IPS DF 19.7 (cell line): ENCODE measurements at regions not wholly inside any gene's neighbourhood (a gene's known extent, or its start where the extent isn't known, plus 50 kb on each side); places are given as distances from the start of the nearest gene placed in this dataset.
A peak's percentile ranks its signal among the peaks of the same experiment; 100 is the strongest.

Experiments used
- DNase-seq: peaks from one replicate; pipeline ENCODE4 v3.0.0-alpha.2; 2013; ENCODE audit warnings: low read depth, low spot score

- no peak for DNase-seq
These were observed 148.0 kb downstream of the PDHA2 start for GRCh38 chr4:95987851-95988250.

DNA sequence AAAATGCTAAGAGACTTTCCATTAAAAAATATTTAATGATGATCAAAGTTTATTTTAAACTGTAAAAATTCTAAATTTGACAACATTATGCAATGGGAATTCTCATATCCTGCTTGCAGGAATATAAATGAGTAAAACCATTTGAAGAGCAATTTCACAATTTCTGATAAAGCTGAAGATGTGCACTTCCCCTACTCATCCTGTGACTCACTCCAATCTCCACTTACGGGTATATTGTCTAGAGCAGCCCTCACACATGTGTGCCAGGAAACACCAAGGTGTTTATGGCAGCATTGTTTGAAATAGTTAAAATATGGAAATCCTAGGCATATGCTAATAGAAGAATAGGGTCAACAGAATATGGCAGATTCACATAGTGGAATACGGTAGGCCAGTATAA is 158.4 kb downstream of the PDHA2 start:
- DNase-seq: no peak

DNA sequence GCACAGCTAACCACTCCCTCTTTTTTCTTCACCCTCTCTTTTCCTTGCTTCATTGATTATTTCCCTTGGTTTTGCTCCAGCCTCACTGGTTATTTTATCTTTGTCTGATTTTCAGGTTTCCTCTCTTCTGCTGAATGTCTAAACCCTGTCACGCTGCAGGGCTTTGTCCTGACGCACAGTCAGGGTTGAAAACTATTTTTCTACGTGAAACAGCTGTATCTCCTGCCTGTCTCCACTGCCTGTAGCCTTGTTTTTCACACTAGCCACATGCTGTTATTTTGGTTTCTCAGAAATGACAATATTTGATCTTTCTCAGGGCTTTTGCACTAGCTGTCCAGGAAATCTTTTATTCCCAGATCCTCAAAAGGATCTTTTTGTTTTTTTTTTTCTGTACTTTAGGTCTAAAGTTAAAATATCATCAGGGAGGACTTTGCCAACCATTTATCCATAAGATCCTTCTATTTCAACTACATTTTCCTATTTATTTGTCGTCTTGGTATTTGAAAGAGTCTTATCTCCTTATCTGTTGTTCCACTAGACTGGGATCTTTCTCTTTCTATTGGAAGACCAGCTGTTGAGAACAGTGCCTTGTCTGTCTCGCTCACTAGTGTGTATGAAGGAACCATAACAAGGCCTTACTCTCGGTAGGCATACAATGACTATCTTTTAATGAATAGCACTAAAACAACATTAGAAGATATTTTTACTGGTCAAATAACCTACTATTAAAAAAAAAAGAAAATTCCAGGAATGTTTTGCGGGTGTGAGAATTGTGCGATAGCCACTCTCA is 164.3 kb downstream of the PDHA2 start:
- no peak for DNase-seq

- no peak for DNase-seq
These were observed 169.7 kb downstream of the PDHA2 start for GRCh38 chr4:96009427-96010119.

DNA sequence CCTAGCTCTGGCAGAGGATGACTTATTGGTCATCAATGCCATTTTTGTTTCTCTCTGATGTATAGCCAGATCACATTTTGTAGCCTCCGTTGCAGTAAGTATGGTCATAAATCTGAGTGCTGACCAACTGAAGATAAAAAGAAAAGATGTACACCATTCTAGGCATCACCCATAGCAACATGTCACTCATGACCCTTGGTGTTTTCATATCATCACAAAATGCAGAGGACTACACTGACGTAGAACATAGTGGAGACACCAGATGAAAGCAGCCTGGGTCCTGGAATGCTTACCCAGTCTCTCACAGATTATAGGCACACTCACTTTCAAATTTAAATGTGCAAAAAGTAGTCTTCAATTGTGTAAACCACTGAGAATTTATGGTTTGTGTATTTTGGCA is 172.8 kb downstream of the PDHA2 start:
- no peak for DNase-seq

GRCh38 chr4:96016634-96017299 is 176.9 kb downstream of the PDHA2 start:
- no peak for DNase-seq

GRCh38 chr4:96025011-96025410 is 185.1 kb downstream of the PDHA2 start:
- no peak for DNase-seq

DNA sequence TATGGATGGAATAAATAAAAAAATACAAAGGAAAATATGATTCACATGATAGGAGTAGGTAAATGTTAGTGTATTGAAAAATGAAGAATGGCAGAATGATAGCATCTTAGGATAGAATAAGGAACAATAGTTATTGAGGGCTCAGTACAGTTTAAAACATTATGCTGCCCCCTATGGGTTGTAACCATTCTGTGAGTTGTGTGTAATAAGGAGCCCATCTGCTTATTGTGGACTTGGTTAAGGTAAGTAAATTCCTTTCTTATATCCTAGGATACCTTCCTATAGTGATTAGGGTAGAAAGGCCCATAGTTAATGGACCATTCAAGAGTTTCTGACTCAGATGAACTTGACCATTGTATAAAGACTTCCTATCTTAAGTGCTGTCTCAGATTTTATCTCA is 195.8 kb downstream of the PDHA2 start:
- DNase-seq: peak; percentile 7

- no peak for DNase-seq
These were observed 196.9 kb downstream of the PDHA2 start for GRCh38 chr4:96036781-96037180.

DNA sequence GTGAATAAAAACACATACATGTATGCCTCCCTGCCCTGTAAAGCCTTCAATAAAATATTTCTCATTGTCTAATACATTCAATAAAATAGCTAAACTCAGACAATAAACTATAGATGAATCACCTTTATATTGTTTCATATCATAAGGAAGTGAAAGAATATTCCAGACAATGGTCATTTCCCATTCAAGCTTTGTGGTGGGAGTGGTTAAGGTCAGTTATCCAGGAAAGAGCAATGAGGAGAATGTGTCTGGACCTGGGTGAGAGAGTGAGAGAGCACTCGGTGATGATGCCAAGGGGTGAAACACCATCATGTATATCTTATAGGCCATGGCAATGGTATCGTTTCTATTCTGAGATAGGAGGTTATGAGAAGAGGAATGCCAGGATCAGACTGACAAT is 197.8 kb downstream of the PDHA2 start:
- no peak for DNase-seq

- no peak for DNase-seq
These were observed 199.3 kb downstream of the PDHA2 start for GRCh38 chr4:96039217-96039616.

DNA sequence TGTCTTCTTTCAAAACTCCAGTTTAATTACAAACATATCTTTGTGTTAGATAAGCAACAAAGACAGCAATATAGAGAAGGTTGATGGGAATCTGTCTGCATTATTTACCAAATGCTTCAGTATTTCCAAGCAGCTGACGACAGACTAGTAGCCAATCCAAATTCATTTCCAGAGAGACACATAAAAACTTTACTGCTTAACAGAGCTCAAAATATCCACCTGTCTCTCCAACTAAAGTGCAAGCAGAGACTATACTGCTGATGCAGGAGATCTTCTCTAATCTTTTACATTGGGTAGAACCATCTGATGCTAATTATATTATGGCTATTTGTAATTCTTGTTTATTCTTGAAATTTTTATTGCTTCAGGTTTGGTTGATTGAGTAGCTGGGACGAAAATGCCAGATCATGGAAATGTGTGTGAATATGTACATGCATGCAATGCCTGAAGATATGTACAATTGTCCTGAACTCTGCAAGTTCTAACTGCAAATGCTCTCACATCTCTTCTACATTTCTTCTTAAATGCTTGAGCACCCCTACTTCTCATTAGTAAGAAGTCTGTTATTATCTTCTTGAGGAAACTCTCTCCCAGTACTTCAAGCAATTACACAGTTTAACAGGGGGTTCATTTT is 200.0 kb downstream of the PDHA2 start:
- no peak for DNase-seq

- DNase-seq: no peak
These were observed 205.1 kb downstream of the PDHA2 start for GRCh38 chr4:96044971-96045370.

- DNase-seq: no peak
These were observed 212.9 kb downstream of the PDHA2 start for GRCh38 chr4:96052827-96053226.

DNA sequence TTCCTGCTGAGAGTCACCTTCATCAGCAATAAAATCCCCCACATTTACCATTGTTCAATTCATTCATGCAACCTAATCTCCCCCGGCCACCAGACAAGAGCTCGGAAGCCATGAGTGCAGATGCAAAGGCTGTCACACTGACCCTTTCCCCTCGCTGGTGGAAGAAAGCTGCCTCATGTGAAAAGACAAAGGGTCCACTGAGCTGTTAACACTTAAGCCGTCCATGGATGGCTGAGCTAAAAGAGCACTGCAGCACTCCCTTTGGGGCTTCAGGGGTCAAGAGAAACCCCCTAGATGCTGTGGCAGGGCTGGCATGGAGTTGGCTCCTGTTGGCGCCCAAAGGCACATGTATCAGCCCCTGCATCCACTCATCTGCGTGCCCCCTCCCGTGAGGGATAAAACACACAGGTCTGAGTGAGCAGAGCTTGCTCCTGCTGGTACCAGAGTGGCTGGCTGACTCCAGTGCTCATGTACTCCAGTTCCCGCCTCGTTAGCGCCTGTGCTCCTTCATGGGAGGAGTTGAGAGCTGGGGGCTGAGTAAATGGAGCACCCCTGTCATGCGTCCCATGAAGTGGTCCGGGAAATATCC is 216.5 kb downstream of the PDHA2 start:
- DNase-seq: no peak

- no peak for DNase-seq
These were observed 223.7 kb downstream of the PDHA2 start for GRCh38 chr4:96063639-96064038.

GRCh38 chr4:96073461-96073860 is 233.6 kb downstream of the PDHA2 start:
- no peak for DNase-seq

DNA sequence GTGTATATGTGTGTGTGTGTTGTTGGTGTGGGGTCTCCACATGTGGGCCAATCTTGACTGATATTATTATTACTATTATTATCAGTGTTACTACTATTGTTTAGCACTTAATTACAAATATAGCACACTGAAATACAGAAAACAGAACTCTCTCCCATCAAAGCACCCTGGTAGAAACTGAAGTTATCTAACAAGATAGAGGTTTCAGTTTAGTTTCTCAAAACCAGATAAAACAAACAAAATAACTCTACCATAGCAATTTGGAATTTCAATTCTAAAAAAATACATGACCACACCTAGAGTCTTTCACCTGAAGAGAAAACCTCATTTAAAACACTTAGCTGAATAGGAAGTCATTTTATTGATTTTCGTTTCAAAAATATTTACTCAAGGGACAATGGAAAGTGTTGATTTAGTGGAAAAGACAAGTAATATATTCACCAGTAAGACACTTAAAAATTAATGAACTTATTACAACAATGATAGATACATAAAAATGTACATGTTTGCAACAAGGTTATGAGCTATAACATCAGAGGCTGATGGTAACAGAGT is 252.3 kb downstream of the PDHA2 start:
- DNase-seq: no peak

DNA sequence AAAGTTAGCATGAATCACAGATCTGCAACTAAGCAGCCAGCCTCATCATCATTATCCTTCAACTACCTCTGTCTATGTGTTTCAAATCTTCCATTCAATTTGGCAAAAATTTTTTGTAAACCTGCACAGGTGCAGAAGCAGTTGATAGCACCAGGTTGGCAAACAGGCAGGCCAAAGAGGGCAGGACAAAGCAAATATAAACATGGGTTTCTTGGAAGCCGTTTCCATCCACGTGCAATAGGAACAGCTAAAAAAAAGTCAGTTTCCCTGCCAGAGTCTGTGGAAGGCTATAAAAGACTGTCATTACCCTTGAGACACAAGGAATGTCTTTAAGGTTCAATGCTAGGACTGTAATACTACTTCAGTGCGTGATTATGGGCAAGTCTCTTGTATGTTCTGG is 253.2 kb downstream of the PDHA2 start:
- no peak for DNase-seq

GRCh38 chr4:96093563-96093962 is 253.7 kb downstream of the PDHA2 start:
- no peak for DNase-seq

GRCh38 chr4:96094183-96094582 is 254.3 kb downstream of the PDHA2 start:
- no peak for DNase-seq
